HG03135 (cell line): ENCODE measurements at regions not wholly inside any gene's neighbourhood (a gene's known extent, or its start where the extent isn't known, plus 50 kb on each side); places are given as distances from the start of the nearest gene placed in this dataset.
"Not testable (repeated sequence)": the region's sequence is repeated elsewhere in the genome, so short reads cannot be mapped to it uniquely, and the experiment has no call there.

ENCODE experiments used
- ATAC-seq: cut with Tn5 transposase; IDR thresholded peaks from one replicate; pipeline ENCODE4 v1.9.1; 2021; ENCODE audit warnings: mild to moderate bottlenecking, moderate library complexity; ENCODE audit not compliant: unreplicated experiment

DNA sequence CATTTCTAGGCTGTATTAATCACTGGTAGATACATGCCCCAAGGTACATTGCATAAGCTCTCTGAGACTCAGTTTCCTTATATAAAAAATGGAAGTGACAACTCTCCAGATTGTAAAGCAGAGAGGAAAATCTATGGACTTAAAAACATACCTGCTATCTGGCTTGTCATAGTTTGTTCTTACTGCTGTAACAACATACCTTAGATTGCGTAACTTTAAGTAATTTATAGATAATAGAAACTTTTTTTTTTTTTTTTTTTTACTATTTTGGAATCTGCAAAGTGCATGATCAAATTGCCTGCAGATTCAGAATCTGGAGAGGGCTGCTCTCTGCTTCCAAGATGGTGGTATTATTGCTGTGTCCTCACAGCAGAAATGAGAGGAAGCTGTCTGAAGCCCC lies 827.7 kb upstream of the BRINP3 start:
- no peak for ATAC-seq

DNA sequence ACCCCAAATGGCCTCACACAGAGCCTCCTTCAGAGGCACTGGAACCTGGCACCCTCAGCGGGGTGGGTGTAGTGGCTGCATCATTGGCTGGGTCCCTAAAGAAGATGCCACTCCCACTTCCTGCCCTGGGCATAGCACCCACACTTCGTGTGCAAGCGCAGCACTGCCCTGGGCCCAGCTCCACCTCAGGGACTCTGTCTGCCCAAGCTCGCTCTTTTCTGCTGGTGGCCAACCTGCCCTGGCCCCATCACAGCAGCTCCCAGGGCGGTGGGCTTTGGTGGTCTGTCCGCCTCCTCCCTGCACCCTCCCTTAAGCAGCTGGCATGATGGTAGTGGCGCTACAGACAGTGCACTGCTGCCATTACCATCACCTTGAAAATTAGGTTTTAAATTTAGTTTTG lies 829.3 kb upstream of the BRINP3 start:
- no peak for ATAC-seq

DNA sequence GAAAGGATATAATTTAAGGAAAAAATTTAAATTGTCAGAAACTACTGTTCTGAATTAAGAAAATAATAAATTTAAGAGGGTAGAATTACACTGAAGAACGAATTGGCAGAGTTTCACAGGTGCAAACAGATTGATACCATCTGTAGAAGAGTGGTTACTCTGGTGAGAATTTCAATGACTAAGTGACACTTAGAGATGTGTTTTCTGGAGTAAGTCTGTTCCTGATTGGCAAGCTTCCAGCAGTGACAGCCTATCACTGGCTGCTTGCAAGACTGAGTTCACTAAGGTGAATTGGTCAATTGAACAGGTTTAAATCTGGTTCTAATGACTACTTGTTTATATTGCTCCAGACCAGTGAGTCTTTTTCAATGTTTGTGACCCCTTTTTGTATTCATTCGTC lies 838.2 kb upstream of the RGS18 start:
- ATAC-seq = no peak

DNA sequence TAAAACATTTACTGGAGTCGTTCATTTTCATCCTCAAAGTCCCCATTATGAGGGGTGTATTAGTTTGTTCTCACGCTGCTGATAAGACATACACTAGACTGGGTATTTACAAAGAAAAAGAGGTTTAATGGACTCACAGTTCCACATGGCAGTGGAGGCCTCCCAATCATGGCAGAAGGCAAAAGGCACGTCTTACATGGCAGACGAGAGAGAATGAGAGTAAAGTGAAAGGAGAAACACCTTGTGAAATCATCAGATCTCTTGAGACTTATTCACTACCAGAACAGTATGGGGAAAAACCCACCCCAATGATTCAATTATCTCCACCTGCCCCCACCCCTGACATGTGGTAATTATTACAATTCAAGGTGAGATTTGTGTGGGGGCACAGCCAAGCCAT lies 830.4 kb upstream of the RGS18 start:
- no peak for ATAC-seq

DNA sequence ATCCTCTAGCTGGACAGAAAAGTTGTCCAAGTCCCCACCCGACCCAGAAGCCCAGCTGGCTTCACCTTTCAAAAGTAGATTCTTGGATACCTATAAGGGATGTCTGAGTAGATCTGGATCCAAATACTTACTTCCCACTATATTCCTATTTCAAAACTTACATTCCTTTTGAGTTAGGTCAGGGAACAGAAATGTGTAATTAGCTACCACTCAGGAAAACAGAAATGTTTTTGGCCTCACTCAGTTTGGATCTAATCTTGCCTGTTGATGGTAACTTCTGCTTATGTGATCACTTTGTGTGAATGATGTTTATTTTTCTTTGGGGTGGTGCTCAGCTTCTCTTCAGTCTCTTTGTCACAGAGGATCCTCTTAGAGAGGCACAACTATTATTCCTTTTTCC lies 814.4 kb upstream of the RGS18 start:
- no peak for ATAC-seq

DNA sequence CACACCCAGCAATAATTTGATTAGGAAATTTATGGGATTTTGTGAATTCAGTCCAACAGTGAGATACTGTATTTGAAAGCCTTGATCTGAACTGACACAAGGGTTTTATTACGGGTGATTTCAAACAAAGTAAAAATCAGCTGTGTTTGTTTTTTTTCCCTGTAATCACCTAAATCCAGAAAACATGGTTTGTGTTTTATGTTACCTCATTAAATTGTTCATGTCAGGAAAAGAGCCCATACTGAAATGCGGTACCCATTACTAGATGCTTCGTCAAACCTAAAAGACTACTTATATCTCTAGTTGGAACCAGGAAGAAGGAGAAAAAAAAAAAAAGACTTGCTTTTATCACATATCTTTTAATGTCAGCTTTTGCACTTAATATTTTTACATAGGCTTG lies 811.9 kb upstream of the RGS18 start:
- no peak for ATAC-seq

DNA sequence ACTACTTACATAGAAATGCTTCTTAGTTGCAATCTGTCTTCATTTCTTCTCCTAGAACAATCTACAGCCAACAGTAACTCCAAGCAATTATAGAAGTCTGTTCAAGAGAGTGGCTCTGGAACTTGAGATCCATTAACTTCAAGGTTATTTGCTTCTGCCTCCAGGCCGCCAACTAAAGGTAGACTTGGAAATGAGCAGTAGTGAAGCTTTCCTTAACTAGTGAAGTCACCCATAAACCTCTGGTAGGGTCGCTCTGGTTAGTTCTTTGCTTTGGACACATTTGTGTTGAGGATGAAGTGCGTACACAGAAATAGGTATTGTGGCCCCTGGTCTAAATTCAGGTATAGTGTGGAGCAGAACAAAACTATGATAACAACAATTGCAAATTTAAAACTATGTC lies 809.9 kb upstream of the RGS18 start:
- ATAC-seq = no peak

DNA sequence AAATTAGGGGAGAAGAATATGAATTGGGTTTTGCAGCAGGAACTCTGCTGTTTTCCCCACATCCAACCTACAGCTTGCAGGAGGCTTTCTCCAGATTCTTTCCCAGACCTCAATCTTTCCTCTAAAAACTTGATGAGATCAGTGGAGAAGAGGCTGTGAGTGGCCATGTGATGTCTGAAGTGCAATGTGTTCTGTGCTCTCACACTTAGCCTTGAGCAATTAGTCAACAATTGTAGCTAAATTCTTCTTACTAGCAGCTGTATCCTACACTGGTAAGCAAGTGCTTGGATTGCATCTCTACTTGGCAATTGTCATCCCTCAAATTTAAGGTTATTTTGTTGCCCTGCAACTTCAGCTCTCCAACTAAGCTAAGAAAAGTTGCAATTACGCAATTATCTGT lies 807.3 kb upstream of the RGS18 start:
- ATAC-seq = no peak

DNA sequence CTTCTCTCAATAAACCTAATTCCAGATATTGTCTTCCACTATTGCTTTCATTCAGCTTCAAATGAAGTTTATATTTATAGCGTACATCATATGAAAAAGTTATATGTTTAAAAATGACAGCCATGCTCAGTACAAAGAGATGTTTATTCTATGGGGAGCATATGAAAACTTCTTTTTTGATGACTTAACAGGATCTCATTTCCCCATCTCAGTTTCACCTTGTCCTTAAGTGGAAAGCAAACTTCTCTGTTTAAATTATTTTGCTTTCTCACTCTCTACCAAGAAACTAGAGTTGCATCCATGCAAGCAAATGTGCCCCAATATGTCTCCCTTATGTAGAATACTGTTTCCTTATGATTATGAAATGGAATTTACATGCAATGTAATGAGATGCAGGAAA lies 799.5 kb upstream of the RGS18 start:
- ATAC-seq = no peak

DNA sequence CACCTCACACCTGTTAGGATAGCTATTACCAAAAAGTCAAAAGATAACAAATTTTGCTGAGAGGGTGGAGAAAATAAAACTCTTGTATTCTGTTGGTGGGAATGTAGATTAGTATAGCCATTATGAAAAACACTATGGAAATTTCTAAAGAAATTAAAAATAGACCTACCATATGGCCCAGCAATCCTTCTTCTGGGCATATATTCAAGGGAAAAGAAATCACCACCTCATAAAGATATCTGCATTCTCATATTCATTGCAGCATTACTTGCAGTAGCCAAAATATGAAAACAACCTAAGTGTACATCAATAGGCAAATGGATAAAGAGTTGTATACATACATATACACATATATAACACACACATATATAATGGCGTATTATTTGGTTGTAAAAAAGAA lies 791.6 kb upstream of the RGS18 start:
- ATAC-seq = no peak

DNA sequence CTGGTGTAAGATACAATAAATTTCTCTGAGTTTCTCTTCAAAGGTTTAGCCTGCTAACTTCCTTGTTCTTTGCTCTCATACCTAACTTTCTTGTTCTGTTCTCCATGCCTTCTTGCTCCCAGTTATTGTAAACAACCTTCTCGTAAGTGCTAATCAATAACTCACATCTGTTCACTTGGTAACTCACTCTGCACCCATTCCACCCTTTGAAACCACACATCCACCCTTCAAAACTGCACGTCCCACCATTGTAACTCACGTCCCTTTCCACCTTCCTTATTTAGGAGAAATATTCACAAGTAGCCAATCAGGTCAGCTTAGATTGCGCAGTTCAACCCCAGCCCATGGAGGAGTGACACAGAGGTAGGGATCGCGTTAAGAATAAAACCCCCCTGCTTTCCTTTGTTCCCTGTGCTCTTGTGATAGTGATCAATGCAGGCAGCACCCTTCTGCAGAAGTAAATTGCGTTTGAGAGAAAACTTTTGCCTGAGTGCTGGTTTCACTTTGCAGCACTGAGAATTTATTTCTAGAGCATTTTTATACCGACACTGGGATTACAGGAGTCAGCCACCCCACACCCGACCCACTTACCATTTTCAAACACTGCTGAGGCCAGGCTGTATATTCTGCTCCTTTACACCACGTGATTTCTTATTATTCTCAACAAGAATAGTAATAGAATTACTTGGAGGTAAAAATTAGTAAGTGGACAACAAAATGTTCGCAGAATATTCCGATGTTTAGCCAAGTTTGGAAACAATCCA lies 789.2 kb upstream of the RGS18 start:
- no peak for ATAC-seq

DNA sequence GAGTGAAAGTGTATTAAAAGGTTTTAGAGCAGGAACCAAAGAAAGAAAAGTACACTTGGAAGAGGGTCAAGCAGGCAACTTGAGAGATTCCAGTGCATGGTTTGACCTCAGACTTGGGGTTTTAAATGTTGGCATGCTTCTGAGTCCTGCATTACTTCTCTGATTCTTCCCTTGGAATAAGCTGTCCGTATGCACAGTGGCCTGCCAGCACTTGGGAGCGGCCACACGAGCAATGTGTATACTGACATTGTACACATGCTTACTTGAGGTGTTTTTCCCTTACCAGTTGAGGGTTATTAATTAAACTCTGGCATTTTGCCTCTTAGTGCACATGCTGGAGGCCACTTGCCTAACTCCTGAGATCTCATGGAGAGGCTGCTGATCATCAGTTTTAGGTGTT lies 786.6 kb upstream of the RGS18 start:
- ATAC-seq = no peak

DNA sequence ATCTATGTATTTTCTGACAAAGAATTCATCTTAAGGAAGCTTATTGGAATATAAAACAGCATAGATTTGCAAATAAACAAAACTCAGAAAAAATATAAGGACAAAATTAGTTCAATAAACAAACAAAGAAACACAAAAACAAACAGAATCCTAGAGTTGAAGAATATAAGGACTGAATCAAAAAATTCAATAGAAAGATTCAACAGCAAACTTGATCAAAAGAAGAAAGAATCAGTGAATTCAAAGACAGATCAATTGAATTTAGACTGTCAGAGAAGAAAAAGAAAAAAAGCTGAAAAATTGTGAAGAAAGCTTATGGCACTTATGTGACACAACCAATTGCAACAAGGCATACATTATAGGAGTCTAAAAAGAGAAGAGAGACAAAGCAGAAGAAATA lies 770.0 kb upstream of the RGS18 start:
- no peak for ATAC-seq

DNA sequence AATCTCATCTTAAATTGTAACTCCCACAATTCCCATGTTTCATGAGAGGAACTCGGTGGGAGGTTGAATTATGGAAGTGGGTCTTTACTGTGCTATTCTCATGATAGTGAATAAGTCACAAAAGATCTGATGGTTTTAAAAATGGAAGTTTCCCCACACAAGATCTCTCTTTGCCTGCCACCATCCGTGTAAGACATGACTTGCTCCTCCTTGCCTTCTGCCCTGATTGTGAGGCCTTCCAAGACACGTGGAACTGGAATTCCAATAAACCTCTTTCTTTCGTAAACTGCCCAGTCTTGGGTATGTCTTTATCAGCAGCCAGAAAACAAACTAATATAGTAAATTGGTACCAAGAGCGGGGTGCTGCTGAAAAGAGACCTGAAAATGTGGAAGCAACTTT lies 761.6 kb upstream of the RGS18 start:
- ATAC-seq = no peak

DNA sequence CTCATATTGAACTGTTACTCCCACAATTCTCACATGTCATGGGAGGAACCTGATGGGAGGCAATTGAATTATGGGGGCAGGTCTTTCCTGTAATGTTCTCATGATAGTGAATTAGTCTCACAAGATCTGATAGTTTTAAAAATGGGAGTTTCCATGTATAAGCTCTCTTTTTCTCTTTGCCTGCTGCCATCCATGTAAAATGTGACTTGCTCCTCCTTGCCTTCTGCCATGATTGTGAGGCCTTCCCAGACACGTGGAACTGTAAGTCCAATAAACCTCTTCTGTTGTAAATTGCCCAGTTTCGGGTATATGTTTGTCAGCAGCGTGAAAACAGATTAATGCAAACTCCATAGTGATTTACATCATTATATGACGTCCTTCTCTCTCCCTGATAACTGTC lies 759.7 kb upstream of the RGS18 start:
- ATAC-seq = no peak

DNA sequence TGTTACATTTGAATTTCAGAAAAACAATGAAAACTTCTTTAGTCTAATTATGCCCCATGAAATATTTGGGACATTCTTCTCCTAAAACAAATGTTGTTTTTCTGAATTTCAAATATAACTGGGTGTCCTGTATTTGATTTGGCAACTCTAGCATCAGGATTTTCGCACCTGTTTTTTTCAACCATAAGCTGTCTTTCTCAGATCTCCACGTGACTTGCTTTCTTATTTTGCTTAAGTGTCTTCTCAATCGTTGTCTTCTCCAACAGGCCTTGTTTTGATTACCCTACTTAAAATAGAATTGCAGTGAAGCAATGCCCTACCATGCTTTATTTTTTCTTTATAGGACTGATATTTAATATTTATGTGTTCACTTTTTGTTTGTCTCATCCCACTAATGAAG lies 752.8 kb upstream of the RGS18 start:
- no peak for ATAC-seq

DNA sequence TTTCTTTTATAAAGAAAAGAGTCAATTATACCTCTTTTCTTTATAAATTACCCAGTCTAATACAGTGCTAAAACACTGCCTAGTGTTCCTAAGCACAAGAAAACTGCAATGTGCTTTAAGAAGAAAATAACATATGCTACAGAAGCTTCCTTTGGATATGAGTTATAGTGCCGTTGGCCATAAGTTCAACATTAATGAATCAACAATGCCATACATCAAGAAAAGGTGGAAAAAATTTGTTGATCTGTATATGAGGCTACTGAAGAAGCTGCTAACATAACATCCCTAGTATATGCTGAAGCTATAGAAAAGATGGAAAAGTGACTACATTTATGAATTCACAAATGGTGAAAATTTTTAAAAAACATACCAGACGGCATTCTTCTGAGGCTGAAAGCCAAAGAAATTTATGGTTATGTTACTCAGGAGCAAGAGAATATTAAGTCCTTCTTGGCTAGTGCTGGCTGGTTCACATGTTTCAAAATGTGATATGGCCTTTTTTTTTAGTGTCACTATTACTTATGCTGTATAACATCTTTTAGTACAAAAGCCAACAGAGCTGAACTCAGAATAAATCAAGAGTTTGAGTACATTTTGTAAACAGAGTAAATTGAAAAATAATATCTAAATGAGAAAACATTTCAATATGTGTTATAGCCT lies 743.2 kb upstream of the RGS18 start:
- ATAC-seq = no peak

DNA sequence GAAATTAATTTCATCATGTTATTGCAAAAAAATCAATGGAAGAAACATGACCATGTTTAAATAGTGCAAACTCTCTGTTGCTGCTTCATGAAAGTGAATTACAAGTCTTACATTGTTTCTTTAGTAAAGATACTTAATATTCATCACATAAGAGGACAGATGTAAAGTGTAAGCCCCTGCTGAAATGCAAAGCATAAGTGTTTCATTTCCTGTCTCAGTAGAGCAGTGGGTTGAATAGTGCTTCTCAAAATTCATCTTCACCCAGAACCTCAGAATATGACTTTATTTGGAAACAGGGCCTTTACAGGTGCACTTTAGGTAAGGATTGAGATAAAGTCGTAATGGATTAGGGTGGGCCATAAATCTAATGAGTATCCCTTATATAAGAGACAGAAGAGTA lies 738.4 kb upstream of the RGS18 start:
- no peak for ATAC-seq

DNA sequence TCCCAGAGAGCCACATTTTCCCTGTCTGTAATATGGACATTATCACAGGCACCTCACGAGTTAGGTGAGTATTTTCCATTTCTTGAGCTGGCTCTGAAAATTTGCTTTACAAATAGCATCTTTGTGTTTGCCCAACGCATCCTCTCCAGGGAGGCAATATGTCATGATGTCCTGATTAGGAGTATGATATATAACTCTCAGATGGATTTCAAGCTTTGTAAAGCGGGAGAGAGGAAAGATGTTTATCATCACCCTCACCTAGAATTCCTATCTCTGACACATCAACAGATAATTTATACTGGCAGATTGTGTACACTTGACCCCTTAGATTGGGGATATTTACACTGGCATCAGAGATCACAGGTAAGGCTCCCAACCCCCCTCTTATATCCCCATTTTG lies 730.7 kb upstream of the RGS18 start:
- ATAC-seq = no peak

DNA sequence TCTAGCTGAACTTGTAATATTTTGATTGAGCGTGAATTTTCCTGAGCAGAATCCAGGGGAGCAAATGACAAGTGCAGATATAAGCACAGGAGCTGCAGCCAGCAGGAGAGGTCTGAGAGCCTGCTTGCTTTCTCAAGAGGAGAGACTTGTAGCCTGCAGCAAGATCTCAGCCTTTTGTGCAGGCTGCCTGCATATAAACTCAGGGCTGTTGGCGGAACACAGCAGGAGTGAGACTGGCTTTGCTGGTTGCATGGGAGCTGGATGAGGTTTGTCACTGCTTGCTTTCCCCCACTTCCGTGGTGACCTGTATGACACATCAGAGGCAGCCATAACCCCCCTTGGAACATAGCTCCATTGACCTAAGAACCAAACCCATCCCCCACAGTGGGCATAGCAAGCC lies 725.4 kb upstream of the RGS18 start:
- ATAC-seq = no peak

DNA sequence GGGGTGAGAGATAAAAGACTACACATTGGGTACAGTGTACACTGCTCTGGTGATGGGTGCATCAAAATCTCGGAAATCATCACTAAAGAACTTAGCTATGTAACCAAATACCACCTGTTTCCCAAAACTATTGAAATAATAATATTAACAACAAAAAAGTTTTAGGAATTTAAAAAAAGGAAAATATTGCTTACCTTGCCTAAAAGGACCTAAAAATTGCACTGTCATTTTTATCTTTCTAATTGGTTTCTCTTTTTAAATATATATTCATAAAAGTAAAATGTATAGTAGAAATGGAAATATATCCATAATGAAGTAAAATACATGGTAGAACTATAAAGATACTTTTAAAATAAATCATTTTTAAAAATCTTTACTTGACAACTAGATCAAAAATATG lies 719.3 kb upstream of the RGS18 start:
- no peak for ATAC-seq

DNA sequence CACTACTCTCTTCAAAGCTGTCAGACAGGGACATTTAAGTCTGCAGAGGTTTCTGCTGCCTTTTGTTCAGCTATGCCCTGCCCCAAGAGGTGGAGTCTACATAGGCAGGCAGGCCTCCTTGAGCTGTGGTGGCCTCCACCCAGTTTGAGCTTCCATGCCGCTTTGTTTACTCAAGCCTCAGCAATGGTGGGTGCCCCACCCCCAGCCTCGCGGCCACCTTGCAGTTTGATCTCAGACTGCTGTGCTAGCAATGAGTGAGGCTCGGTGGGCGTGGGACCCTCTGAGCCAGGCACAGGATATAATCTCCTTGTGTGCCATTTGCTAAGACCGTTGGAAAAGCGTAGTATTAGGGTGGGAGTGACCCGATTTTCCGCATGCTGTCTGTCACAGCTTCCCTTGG lies 710.0 kb upstream of the RGS18 start:
- not testable (repeated sequence) for ATAC-seq

DNA sequence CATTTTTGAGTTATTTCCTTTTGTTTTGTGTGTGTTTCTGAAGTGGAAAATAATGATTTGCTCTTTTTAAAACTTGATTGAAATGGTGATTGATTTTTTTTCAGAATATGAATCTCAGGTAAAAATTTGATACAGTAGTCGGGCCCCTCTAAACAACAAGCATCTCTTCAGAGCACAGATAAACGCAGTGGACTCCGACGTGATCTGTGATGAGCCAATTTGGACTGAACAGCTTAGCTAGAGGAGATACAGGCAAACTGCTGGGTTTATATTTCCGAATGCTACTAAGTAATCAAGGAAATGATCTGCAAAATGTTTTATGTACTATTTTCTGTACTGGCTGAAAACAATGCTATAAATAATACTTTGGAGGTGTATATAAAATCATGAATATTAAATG lies 705.7 kb upstream of the RGS18 start:
- no peak for ATAC-seq
